Ishikawa (cell line): ENCODE measurements at regions not wholly inside any gene's neighbourhood (a gene's known extent, or its start where the extent isn't known, plus 50 kb on each side); places are given as distances from the start of the nearest gene placed in this dataset.

Source experiments
- CEBPB ChIP-seq: IDR thresholded peaks from 2 replicates; pipeline ENCODE4 v1.6.1; 2012
- CREB1 ChIP-seq: IDR thresholded peaks from 2 replicates; pipeline ENCODE4 v1.6.1; 2012; ENCODE audit warnings: low read depth
- EP300 ChIP-seq: IDR thresholded peaks from 2 replicates; pipeline ENCODE4 v1.6.1; 2012; ENCODE audit warnings: borderline replicate concordance
- FOXM1 ChIP-seq: IDR thresholded peaks from 2 replicates; pipeline ENCODE4 v1.6.1; 2012; ENCODE audit warnings: low read depth, borderline replicate concordance
- RAD21 ChIP-seq: IDR thresholded peaks from 2 replicates; pipeline ENCODE4 v1.6.1; 2012; ENCODE audit warnings: low read depth
- REST ChIP-seq: IDR thresholded peaks from 2 replicates; pipeline ENCODE4 v1.6.1; 2012; ENCODE audit warnings: low read depth, mild to moderate bottlenecking
- TAF1 ChIP-seq: IDR thresholded peaks from 2 replicates; pipeline ENCODE4 v1.6.1; 2012; ENCODE audit warnings: low read depth, mild to moderate bottlenecking
- YY1 ChIP-seq: IDR thresholded peaks from 2 replicates; pipeline ENCODE4 v1.6.1; 2012; ENCODE audit warnings: low read depth
- TF ChIP-seq, protein P1 (sequence below): IDR thresholded peaks from 2 replicates; pipeline ENCODE4 v1.6.1; 2012

DNA sequence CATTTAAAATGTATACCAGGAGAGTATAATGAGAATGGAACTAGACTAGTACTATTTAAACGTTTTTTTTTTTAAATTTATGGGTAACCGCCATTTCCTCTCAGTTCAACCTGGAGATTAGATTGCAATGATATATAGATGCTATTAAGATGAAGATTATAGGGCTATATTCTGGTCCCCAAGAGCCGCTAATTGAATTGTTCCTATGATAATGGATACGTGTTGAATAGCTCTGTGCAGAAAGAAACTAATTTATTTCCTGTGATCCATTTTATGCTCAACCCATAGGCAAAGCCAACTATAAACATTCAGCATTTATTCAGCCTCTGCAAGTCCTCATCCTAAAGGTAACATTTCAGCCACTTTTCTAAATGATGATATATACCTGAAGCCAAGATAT is 1595.1 kb upstream of the SEL1L start:
- TF ChIP-seq REST: no peak
- TF ChIP-seq EP300: no peak
- no peak for TF ChIP-seq RAD21
- TF ChIP-seq YY1: no peak
- no peak for TF ChIP-seq CREB1
- TF ChIP-seq FOXM1: no peak
- TF ChIP-seq TAF1: no peak
- TF ChIP-seq, protein P1, sequence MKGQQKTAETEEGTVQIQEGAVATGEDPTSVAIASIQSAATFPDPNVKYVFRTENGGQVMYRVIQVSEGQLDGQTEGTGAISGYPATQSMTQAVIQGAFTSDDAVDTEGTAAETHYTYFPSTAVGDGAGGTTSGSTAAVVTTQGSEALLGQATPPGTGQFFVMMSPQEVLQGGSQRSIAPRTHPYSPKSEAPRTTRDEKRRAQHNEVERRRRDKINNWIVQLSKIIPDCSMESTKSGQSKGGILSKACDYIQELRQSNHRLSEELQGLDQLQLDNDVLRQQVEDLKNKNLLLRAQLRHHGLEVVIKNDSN: no peak
- TF ChIP-seq CEBPB: no peak
